GM18951 (cell line): ENCODE measurements at regions not wholly inside any gene's neighbourhood (a gene's known extent, or its start where the extent isn't known, plus 50 kb on each side); places are given as distances from the start of the nearest gene placed in this dataset.

Source experiments
- POLR2A ChIP-seq: IDR thresholded peaks from 4 replicates; pipeline ENCODE4 v1.6.1; 2011; ENCODE audit warnings: mild to moderate bottlenecking; ENCODE audit not compliant: insufficient read length, insufficient read depth; ENCODE audit errors: extremely low read depth
- in situ Hi-C: fragments of 300-500 bp; cut with MboI; formaldehyde crosslinking; loops from one replicate; pipeline ENCODE4 v1.12.0; 2022; ENCODE audit warnings: low sequenced_read_pairs, mixed read lengths, inconsistent platforms; ENCODE audit not compliant: unreplicated experiment

GRCh38 chr6:139927742-139928305 is 553.4 kb upstream of the CITED2 start:
- in situ Hi-C loops = no loop called here
- TF ChIP-seq POLR2A = no peak

GRCh38 chr6:139927236-139927635 is 552.8 kb upstream of the CITED2 start:
- TF ChIP-seq POLR2A = no peak
- in situ Hi-C loops = no loop called here

- in situ Hi-C loops = no loop called here
- no peak for TF ChIP-seq POLR2A
These were observed 552.3 kb upstream of the CITED2 start for GRCh38 chr6:139926711-139927110.

- TF ChIP-seq POLR2A = no peak
- in situ Hi-C loops = no loop called here
These were observed 551.6 kb upstream of the CITED2 start for GRCh38 chr6:139925894-139926641.

- in situ Hi-C loops = no loop called here
- TF ChIP-seq POLR2A = no peak
These were observed 549.6 kb upstream of the CITED2 start for GRCh38 chr6:139923964-139924475.

GRCh38 chr6:139922236-139922635 is 547.8 kb upstream of the CITED2 start:
- in situ Hi-C loops = no loop called here
- TF ChIP-seq POLR2A = no peak

- in situ Hi-C loops = no loop called here
- no peak for TF ChIP-seq POLR2A
These were observed 546.3 kb upstream of the CITED2 start for GRCh38 chr6:139920776-139921100.

GRCh38 chr6:139920027-139920775 is 545.8 kb upstream of the CITED2 start:
- TF ChIP-seq POLR2A = no peak
- in situ Hi-C loops = no loop called here

GRCh38 chr6:139919107-139920026 is 544.9 kb upstream of the CITED2 start:
- in situ Hi-C loops = no loop called here
- TF ChIP-seq POLR2A = no peak

- no peak for TF ChIP-seq POLR2A
- in situ Hi-C loops = no loop called here
These were observed 543.6 kb upstream of the CITED2 start for GRCh38 chr6:139917951-139918630.

- TF ChIP-seq POLR2A = no peak
- in situ Hi-C loops = no loop called here
These were observed 540.5 kb upstream of the CITED2 start for GRCh38 chr6:139914910-139915309.

- in situ Hi-C loops = no loop called here
- no peak for TF ChIP-seq POLR2A
These were observed 538.4 kb upstream of the CITED2 start for GRCh38 chr6:139912735-139913400.
